Neural cell (in vitro differentiated cells): ENCODE measurements at regions not wholly inside any gene's neighbourhood (a gene's known extent, or its start where the extent isn't known, plus 50 kb on each side); places are given as distances from the start of the nearest gene placed in this dataset.

Experiments
- H2AFZ ChIP-seq: fragments of 200-600, 300-800 bp; sonication (generic), shearing (Covaris generic); 2 replicates; pipeline ENCODE4 v1.6.0; 2014; ENCODE audit warnings: low read depth, mild to moderate bottlenecking, antibody characterized with exemption, low read length, moderate library complexity
- H3F3A ChIP-seq: fragments of 200-600 bp; shearing (Covaris generic); 2 replicates; pipeline ENCODE4 v1.6.1; 2016; ENCODE audit warnings: mild to moderate bottlenecking, moderate library complexity, mixed read lengths, antibody characterized with exemption, low read length; ENCODE audit not compliant: insufficient read depth, poor library complexity, severe bottlenecking
- H3K27ac ChIP-seq: fragments of 200-600, 300-800 bp; sonication (generic), shearing (Covaris generic); 2 replicates; pipeline ENCODE4 v1.5.1; 2014; ENCODE audit warnings: mild to moderate bottlenecking, low read length, moderate library complexity
- H3K27me3 ChIP-seq: fragments of 300-800, 200-600 bp; sonication (generic), shearing (Covaris generic); 2 replicates; pipeline ENCODE4 v1.6.0; 2014; ENCODE audit warnings: mild to moderate bottlenecking, low read depth, low read length, moderate library complexity; ENCODE audit not compliant: insufficient read depth
- H3K36me3 ChIP-seq: fragments of 300-800, 200-600 bp; sonication (generic), shearing (Covaris generic); 2 replicates; pipeline ENCODE4 v1.5.1; 2014; ENCODE audit warnings: mild to moderate bottlenecking, antibody characterized with exemption, low read length, moderate library complexity; ENCODE audit not compliant: insufficient read depth
- H3K4me2 ChIP-seq: fragments of 300-800, 200-600 bp; sonication (generic), shearing (Covaris generic); 2 replicates; pipeline ENCODE4 v1.6.0; 2014; ENCODE audit warnings: mild to moderate bottlenecking, low read length
- H3K4me3 ChIP-seq: fragments of 300-800, 200-600 bp; sonication (generic), shearing (Covaris generic); 2 replicates; pipeline ENCODE4 v1.5.1; 2014; ENCODE audit warnings: mild to moderate bottlenecking, low read length, moderate library complexity
- H3K79me2 ChIP-seq: fragments of 200-600 bp; shearing (Covaris generic); replicated peaks from 2 replicates; pipeline ENCODE4 v1.6.0; 2014; ENCODE audit warnings: mild to moderate bottlenecking, low read length, moderate library complexity; ENCODE audit not compliant: insufficient read depth
- H3K9ac ChIP-seq: fragments of 300-800, 200-600 bp; sonication (generic), shearing (Covaris generic); 2 replicates; pipeline ENCODE4 v1.6.1; 2016; ENCODE audit warnings: mild to moderate bottlenecking, low read length, mixed read lengths
- H3K9me2 ChIP-seq: fragments of 200-600 bp; shearing (Covaris generic); 2 replicates; pipeline ENCODE4 v1.6.1; 2016; ENCODE audit warnings: mild to moderate bottlenecking, low read length, mixed read lengths; ENCODE audit not compliant: insufficient read depth
- H3K9me3 ChIP-seq: fragments of 200-600, 300-800 bp; sonication (generic), shearing (Covaris generic); 2 replicates; pipeline ENCODE4 v1.6.1; 2016; ENCODE audit warnings: mild to moderate bottlenecking, mixed run types, low read length, moderate library complexity, mixed read lengths
- H4K20me1 ChIP-seq: fragments of 200-600 bp; shearing (Covaris generic); 2 replicates; pipeline ENCODE4 v1.6.1; 2016; ENCODE audit warnings: mild to moderate bottlenecking, mixed run types; ENCODE audit not compliant: insufficient read depth
- CTCF ChIP-seq: fragments of 450-650 bp; IDR thresholded peaks from 2 replicates; pipeline ENCODE4 v1.5.1; 2014; ENCODE audit warnings: antibody characterized with exemption, mild to moderate bottlenecking, moderate library complexity; ENCODE audit not compliant: poor library complexity, severe bottlenecking
- EP300 ChIP-seq: fragments of 450-650 bp; conservative IDR thresholded peaks from 2 replicates; pipeline ENCODE4 v1.6.1; 2014; ENCODE audit warnings: antibody characterized with exemption, mild to moderate bottlenecking, moderate library complexity; ENCODE audit not compliant: poor library complexity, severe bottlenecking
- EZH2 ChIP-seq: fragments of 200-600, 300-800 bp; shearing (Covaris generic), sonication (generic); IDR thresholded peaks from 2 replicates; pipeline ENCODE4 v1.6.1; 2014; ENCODE audit warnings: antibody characterized with exemption, low read length, borderline replicate concordance, mild to moderate bottlenecking; ENCODE audit not compliant: insufficient read depth, poor library complexity, severe bottlenecking
- MXI1 ChIP-seq: fragments of 450-650 bp; conservative IDR thresholded peaks from 2 replicates; pipeline ENCODE4 v1.6.1; 2014; ENCODE audit warnings: antibody characterized with exemption, mild to moderate bottlenecking; ENCODE audit not compliant: poor library complexity, severe bottlenecking
- POLR2AphosphoS5 ChIP-seq: IDR thresholded peaks from 2 replicates; pipeline ENCODE4 v1.6.1; 2012
- RAD21 ChIP-seq: fragments of 450-650 bp; conservative IDR thresholded peaks from 2 replicates; pipeline ENCODE4 v1.6.1; 2014; ENCODE audit warnings: antibody characterized with exemption, mild to moderate bottlenecking, moderate library complexity
- SMC3 ChIP-seq: fragments of 450-650 bp; conservative IDR thresholded peaks from 2 replicates; pipeline ENCODE4 v1.6.1; 2014; ENCODE audit warnings: antibody characterized with exemption, mild to moderate bottlenecking, moderate library complexity; ENCODE audit not compliant: poor library complexity
- TAF1 ChIP-seq: IDR thresholded peaks from 2 replicates; pipeline ENCODE4 v1.6.1; 2012; ENCODE audit warnings: low read depth
- TF ChIP-seq, protein P1 (sequence below): IDR thresholded peaks from 2 replicates; pipeline ENCODE4 v1.6.1; 2012; ENCODE audit warnings: borderline replicate concordance

- no peak overlapping the region for H3K4me2 ChIP-seq
- H3K4me3 ChIP-seq, result no peak overlapping the region
- H3K9me3 ChIP-seq, result no peaks in the 10 kb centered on the region
- H3K79me2 ChIP-seq, result no peaks in the 10 kb centered on the region
- H2AFZ ChIP-seq, result no peak overlapping the region
- no peaks in the 10 kb centered on the region for H3F3A ChIP-seq
- no peak overlapping the region for H3K9ac ChIP-seq
- no peaks in the 10 kb centered on the region for H3K9me2 ChIP-seq
- H4K20me1 ChIP-seq, result no peaks in the 10 kb centered on the region
- H3K36me3 ChIP-seq, result no peaks in the 10 kb centered on the region
- no peak for TF ChIP-seq MXI1
- no peaks in the 10 kb centered on the region for H3K27me3 ChIP-seq
- H3K27ac ChIP-seq, result no peak overlapping the region
These were observed 203.9 kb upstream of the OR13F1 start for GRCh38 chr9:104300124-104300523.

DNA sequence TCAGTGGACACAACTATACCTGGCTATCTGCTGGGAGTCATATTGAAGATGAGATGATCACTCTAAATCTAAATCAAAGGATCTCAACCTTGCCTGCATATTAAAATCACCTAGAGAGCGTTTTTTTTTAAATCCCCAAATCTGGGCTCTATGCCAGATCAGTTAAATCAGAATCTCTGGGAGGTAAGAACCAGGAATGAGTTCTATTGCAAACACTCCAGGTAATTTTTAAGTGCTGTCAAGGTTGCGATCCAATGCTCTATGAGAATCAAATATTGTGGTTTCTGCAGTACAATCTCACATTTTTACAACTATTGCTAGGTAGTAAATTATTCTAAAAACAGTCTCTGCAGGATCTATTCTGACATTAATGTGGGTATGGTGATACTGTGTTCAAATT is 202.3 kb upstream of the OR13F1 start:
- Histone ChIP-seq H3K9me2 (no peaks in the 10 kb centered on the region), H3K27ac (no peak overlapping the region), H2AFZ (no peak overlapping the region), H3K9ac (no peak overlapping the region), H4K20me1 (no peaks in the 10 kb centered on the region), H3K36me3 (no peaks in the 10 kb centered on the region), H3K4me2 (no peak overlapping the region), H3K4me3 (no peak overlapping the region), H3F3A (no peaks in the 10 kb centered on the region), H3K27me3 (no peaks in the 10 kb centered on the region), H3K79me2 (no peaks in the 10 kb centered on the region), H3K9me3 (no peaks in the 10 kb centered on the region)
- TF ChIP-seq TAF1 (no peak), EP300 (no peak), MXI1 (no peak), SMC3 (no peak), POLR2AphosphoS5 (no peak), CTCF (no peak), EZH2 (no peak), RAD21 (no peak)
- TF ChIP-seq, protein P1, sequence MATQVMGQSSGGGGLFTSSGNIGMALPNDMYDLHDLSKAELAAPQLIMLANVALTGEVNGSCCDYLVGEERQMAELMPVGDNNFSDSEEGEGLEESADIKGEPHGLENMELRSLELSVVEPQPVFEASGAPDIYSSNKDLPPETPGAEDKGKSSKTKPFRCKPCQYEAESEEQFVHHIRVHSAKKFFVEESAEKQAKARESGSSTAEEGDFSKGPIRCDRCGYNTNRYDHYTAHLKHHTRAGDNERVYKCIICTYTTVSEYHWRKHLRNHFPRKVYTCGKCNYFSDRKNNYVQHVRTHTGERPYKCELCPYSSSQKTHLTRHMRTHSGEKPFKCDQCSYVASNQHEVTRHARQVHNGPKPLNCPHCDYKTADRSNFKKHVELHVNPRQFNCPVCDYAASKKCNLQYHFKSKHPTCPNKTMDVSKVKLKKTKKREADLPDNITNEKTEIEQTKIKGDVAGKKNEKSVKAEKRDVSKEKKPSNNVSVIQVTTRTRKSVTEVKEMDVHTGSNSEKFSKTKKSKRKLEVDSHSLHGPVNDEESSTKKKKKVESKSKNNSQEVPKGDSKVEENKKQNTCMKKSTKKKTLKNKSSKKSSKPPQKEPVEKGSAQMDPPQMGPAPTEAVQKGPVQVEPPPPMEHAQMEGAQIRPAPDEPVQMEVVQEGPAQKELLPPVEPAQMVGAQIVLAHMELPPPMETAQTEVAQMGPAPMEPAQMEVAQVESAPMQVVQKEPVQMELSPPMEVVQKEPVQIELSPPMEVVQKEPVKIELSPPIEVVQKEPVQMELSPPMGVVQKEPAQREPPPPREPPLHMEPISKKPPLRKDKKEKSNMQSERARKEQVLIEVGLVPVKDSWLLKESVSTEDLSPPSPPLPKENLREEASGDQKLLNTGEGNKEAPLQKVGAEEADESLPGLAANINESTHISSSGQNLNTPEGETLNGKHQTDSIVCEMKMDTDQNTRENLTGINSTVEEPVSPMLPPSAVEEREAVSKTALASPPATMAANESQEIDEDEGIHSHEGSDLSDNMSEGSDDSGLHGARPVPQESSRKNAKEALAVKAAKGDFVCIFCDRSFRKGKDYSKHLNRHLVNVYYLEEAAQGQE, result no peak

DNA sequence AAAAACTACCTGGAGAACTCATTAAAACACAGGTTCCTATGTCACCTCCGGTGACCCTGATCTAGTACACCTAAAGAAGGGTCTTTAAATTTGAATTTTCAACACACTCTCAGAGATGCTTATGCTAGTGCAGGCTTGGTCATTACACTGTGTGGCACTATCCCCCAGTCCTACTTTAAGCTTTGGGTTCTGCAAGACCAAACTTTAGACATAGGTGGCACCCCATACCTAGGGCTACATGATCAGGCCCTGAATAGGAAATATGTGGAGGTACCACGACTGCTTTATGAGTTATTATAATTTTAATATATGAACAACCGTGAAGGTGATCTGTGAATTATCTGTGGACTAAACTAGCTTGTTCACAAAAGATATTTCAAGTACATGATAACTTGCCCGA is 201.3 kb upstream of the OR13F1 start:
- Histone ChIP-seq H2AFZ (no peak overlapping the region), H3K9ac (no peak overlapping the region), H3F3A (no peaks in the 10 kb centered on the region), H3K79me2 (no peaks in the 10 kb centered on the region), H3K36me3 (no peaks in the 10 kb centered on the region), H3K27me3 (no peaks in the 10 kb centered on the region), H3K27ac (no peak overlapping the region), H3K9me3 (no peaks in the 10 kb centered on the region), H3K4me2 (no peak overlapping the region), H3K4me3 (no peak overlapping the region), H4K20me1 (no peaks in the 10 kb centered on the region), H3K9me2 (no peaks in the 10 kb centered on the region)
- TF ChIP-seq MXI1, result no peak
- TF ChIP-seq TAF1, result no peak
- TF ChIP-seq EZH2, result no peak
- TF ChIP-seq, protein P1, result no peak
- no peak for TF ChIP-seq RAD21
- TF ChIP-seq EP300, result no peak
- TF ChIP-seq CTCF, result no peak
- no peak for TF ChIP-seq SMC3
- TF ChIP-seq POLR2AphosphoS5, result no peak
